Neural progenitor cell (in vitro differentiated cells): ENCODE measurements at regions not wholly inside any gene's neighbourhood (a gene's known extent, or its start where the extent isn't known, plus 50 kb on each side); places are given as distances from the start of the nearest gene placed in this dataset.

ENCODE experiments used
- DNase-seq: peaks from one replicate; pipeline ENCODE4 v3.0.0-alpha.2; 2016; ENCODE audit warnings: low spot score
- H2AFZ ChIP-seq: fragments of 200-600 bp; sonication (generic); replicated peaks from 2 replicates; pipeline ENCODE4 v1.6.1; 2016; ENCODE audit warnings: antibody characterized with exemption
- H3F3A ChIP-seq: fragments of 200-600 bp; sonication (generic); 2 replicates; pipeline ENCODE4 v1.6.1; 2016; ENCODE audit warnings: antibody characterized with exemption, low read depth
- H3K27ac ChIP-seq: fragments of 200-600 bp; sonication (generic); 2 replicates; pipeline ENCODE4 v1.5.1; 2016; ENCODE audit warnings: mild to moderate bottlenecking
- H3K27me3 ChIP-seq: fragments of 200-600 bp; sonication (generic); 2 replicates; pipeline ENCODE4 v1.6.1; 2016; ENCODE audit warnings: mild to moderate bottlenecking, moderate library complexity
- H3K36me3 ChIP-seq: fragments of 200-600 bp; sonication (generic); 2 replicates; pipeline ENCODE4 v1.5.1; 2016
- H3K4me1 ChIP-seq: fragments of 200-600 bp; sonication (generic); 2 replicates; pipeline ENCODE4 v1.6.1; 2016; ENCODE audit warnings: mixed run types
- H3K4me2 ChIP-seq: fragments of 200-600 bp; sonication (generic); 2 replicates; pipeline ENCODE4 v1.6.1; 2016
- H3K4me3 ChIP-seq: fragments of 200-600 bp; sonication (generic); 2 replicates; pipeline ENCODE4 v1.5.1; 2016
- H3K79me2 ChIP-seq: fragments of 200-600 bp; sonication (generic); 2 replicates; pipeline ENCODE4 v1.6.1; 2016; ENCODE audit warnings: low read depth
- H3K9ac ChIP-seq: fragments of 200-600 bp; sonication (generic); 2 replicates; pipeline ENCODE4 v1.6.1; 2016
- H3K9me3 ChIP-seq: fragments of 200-600 bp; sonication (generic); 2 replicates; pipeline ENCODE4 v1.5.1; 2016; ENCODE audit warnings: low read depth
- H4K20me1 ChIP-seq: fragments of 200-600 bp; sonication (generic); 2 replicates; pipeline ENCODE4 v1.6.1; 2016; ENCODE audit warnings: low read depth
- H3K27ac Mint-ChIP-seq: 3 replicates; pipeline ENCODE4 v1.8.0; 2021; ENCODE audit warnings: mixed read lengths
- H3K27me3 Mint-ChIP-seq: 2 replicates; pipeline ENCODE4 v1.8.0; 2022; ENCODE audit warnings: low read depth, mild to moderate bottlenecking, inconsistent platforms, moderate library complexity, mixed read lengths; ENCODE audit not compliant: insufficient read depth
- H3K36me3 Mint-ChIP-seq: 3 replicates; pipeline ENCODE4 v1.8.0; 2021; ENCODE audit warnings: mixed read lengths
- H3K4me1 Mint-ChIP-seq: 3 replicates; pipeline ENCODE4 v1.8.0; 2021; ENCODE audit warnings: mixed read lengths
- H3K4me3 Mint-ChIP-seq: 3 replicates; pipeline ENCODE4 v1.8.0; 2021; ENCODE audit warnings: mild to moderate bottlenecking, moderate library complexity, mixed read lengths
- H3K9me3 Mint-ChIP-seq: 3 replicates; pipeline ENCODE4 v1.8.0; 2020; ENCODE audit warnings: mixed read lengths
- CTCF ChIP-seq: fragments of 200-600 bp; sonication (generic); IDR thresholded peaks from 2 replicates; pipeline ENCODE4 v1.5.1; 2017; ENCODE audit warnings: antibody characterized with exemption, mild to moderate bottlenecking
- EZH2 ChIP-seq: fragments of 200-600 bp; sonication (generic); IDR thresholded peaks from 2 replicates; pipeline ENCODE4 v1.6.1; 2017; ENCODE audit warnings: antibody characterized with exemption, mild to moderate bottlenecking, moderate library complexity
- EZH2phosphoT487 ChIP-seq: fragments of 200-600 bp; sonication (generic); IDR thresholded peaks from 2 replicates; pipeline ENCODE4 v1.6.1; 2017; ENCODE audit warnings: antibody characterized with exemption

GRCh38 chr15:39200586-39200985, 380.3 kb upstream of the THBS1 start:
- no peak overlapping the region for H3K4me3 Mint-ChIP-seq
- DNase-seq, result peak; percentile 41

GRCh38 chr15:39202641-39203040, 378.2 kb upstream of the THBS1 start:
- no peaks in the 10 kb centered on the region for H3K79me2 ChIP-seq
- no peak overlapping the region for H3K27ac ChIP-seq
- no peak overlapping the region for H3K4me3 ChIP-seq
- DNase-seq, result no peak
- H2AFZ ChIP-seq, result no peak overlapping the region
- H3K4me3 Mint-ChIP-seq, result no peak overlapping the region
- no peak overlapping the region for H3K9ac ChIP-seq
- H3K36me3 Mint-ChIP-seq, result no peaks in the 10 kb centered on the region
- H3K36me3 ChIP-seq, result no peaks in the 10 kb centered on the region
- no peaks in the 10 kb centered on the region for H4K20me1 ChIP-seq
- H3F3A ChIP-seq, result peaks cover 3% of the 10 kb centered on the region
- H3K27me3 ChIP-seq, result no peaks in the 10 kb centered on the region
- no peak for TF ChIP-seq EZH2phosphoT487
- no peak for TF ChIP-seq EZH2
- TF ChIP-seq CTCF, result no peak
- peaks cover 11% of the 10 kb centered on the region for H3K4me1 Mint-ChIP-seq
- no peak overlapping the region for H3K27ac Mint-ChIP-seq
- peaks cover 3% of the 10 kb centered on the region for H3K9me3 Mint-ChIP-seq
- H3K27me3 Mint-ChIP-seq, result no peaks in the 10 kb centered on the region
- H3K9me3 ChIP-seq, result no peaks in the 10 kb centered on the region
- peaks cover 14% of the 10 kb centered on the region for H3K4me1 ChIP-seq
- H3K4me2 ChIP-seq, result no peak overlapping the region

More at GRCh38 chr15:39200586-39200985, 380.3 kb upstream of the THBS1 start:
- Histone ChIP-seq H3K4me2 (no peak overlapping the region), H3K4me1 (peaks cover 14% of the 10 kb centered on the region), H3K9ac (no peak overlapping the region), H3K27ac (no peak overlapping the region), H3K79me2 (no peaks in the 10 kb centered on the region), H4K20me1 (no peaks in the 10 kb centered on the region), H3K36me3 (no peaks in the 10 kb centered on the region), H2AFZ (no peak overlapping the region), H3F3A (peaks cover 3% of the 10 kb centered on the region), H3K27me3 (no peaks in the 10 kb centered on the region), H3K9me3 (no peaks in the 10 kb centered on the region), H3K4me3 (no peak overlapping the region)
- Mint-ChIP-seq H3K36me3 (no peaks in the 10 kb centered on the region), H3K27ac (no peak overlapping the region), H3K4me1 (peaks cover 11% of the 10 kb centered on the region), H3K27me3 (no peaks in the 10 kb centered on the region), H3K9me3 (no peaks in the 10 kb centered on the region)
- no peak for TF ChIP-seq EZH2
- TF ChIP-seq CTCF, result no peak
- TF ChIP-seq EZH2phosphoT487, result no peak

GRCh38 chr15:39204031-39204430, 376.8 kb upstream of the THBS1 start:
- Mint-ChIP-seq H3K4me1 (peaks cover 11% of the 10 kb centered on the region), H3K4me3 (no peak overlapping the region), H3K27ac (no peak overlapping the region), H3K36me3 (no peaks in the 10 kb centered on the region), H3K27me3 (no peaks in the 10 kb centered on the region), H3K9me3 (peaks cover 3% of the 10 kb centered on the region)
- Histone ChIP-seq H2AFZ (no peak overlapping the region), H3K27ac (no peak overlapping the region), H3K27me3 (no peaks in the 10 kb centered on the region), H3K4me2 (no peak overlapping the region), H3K4me1 (peaks cover 14% of the 10 kb centered on the region), H3K9ac (no peak overlapping the region), H3F3A (peaks cover 3% of the 10 kb centered on the region), H3K4me3 (no peak overlapping the region), H4K20me1 (no peaks in the 10 kb centered on the region), H3K9me3 (no peaks in the 10 kb centered on the region), H3K79me2 (no peaks in the 10 kb centered on the region), H3K36me3 (no peaks in the 10 kb centered on the region)
- no peak for DNase-seq
- no peak for TF ChIP-seq EZH2
- no peak for TF ChIP-seq CTCF
- no peak for TF ChIP-seq EZH2phosphoT487
